GM19395 (cell line): ENCODE measurements at regions not wholly inside any gene's neighbourhood (a gene's known extent, or its start where the extent isn't known, plus 50 kb on each side); places are given as distances from the start of the nearest gene placed in this dataset.

ENCODE experiments used
- ATAC-seq: cut with Tn5 transposase; IDR thresholded peaks from one replicate; pipeline ENCODE4 v1.9.1; 2021; ENCODE audit warnings: mild to moderate bottlenecking, moderate library complexity; ENCODE audit not compliant: unreplicated experiment

DNA sequence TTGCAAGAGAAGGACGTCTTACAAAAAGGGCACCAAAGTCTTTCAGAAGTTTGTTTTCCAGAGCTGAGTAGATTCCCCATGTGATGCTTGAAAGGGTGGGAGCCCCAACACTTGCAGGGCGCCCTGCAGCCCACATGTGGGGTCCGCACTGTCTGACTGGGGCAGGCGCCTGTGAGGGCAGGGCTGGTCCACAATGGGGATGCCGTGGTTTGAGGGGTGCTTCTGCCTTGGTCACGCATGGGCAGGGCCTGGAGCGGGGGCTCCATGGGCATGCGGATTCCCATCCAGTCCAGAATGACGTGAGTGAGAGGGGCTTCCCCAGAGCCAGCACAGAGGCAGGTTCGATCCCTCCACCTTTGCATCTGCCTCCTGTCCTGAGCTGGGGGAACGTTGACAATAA is 101.5 kb upstream of the SHH start:
- ATAC-seq, result no peak

GRCh38 chr7:155913291-155913690 is 101.0 kb upstream of the SHH start:
- no peak for ATAC-seq

- ATAC-seq, result no peak
Observed at GRCh38 chr7:155911471-155912105, 99.3 kb upstream of the SHH start.

- ATAC-seq, result no peak
Observed at GRCh38 chr7:155908385-155908784, 96.1 kb upstream of the SHH start.

GRCh38 chr7:155907450-155908200 is 95.4 kb upstream of the SHH start:
- ATAC-seq, result no peak

- ATAC-seq, result no peak
Observed at GRCh38 chr7:155901176-155901575, 88.9 kb upstream of the SHH start.

- no peak for ATAC-seq
Observed at GRCh38 chr7:155899596-155899995, 87.3 kb upstream of the SHH start.

- ATAC-seq, result no peak
Observed at GRCh38 chr7:155897758-155898386, 85.6 kb upstream of the SHH start.

- no peak for ATAC-seq
Observed at GRCh38 chr7:155896531-155897263, 84.4 kb upstream of the SHH start.

DNA sequence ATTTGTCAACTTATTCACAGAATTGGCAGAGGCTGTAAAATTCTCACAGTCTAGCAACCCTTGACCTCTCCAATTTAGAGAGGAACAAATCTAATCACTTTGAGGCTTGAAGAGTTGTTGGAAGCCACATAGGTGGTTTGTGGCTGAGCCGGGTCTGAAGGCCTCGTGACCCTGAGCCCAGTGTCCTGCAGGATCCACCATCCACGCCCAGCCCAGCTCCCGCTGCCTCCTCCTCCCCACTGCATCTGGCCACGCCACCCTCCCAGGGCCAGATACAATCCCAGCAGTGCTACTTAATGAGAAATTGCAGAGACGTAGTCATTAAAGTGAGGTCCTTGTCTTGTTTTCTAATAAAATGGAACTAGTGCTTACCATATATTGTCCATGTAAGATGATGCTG is 81.4 kb upstream of the SHH start:
- ATAC-seq, result no peak

DNA sequence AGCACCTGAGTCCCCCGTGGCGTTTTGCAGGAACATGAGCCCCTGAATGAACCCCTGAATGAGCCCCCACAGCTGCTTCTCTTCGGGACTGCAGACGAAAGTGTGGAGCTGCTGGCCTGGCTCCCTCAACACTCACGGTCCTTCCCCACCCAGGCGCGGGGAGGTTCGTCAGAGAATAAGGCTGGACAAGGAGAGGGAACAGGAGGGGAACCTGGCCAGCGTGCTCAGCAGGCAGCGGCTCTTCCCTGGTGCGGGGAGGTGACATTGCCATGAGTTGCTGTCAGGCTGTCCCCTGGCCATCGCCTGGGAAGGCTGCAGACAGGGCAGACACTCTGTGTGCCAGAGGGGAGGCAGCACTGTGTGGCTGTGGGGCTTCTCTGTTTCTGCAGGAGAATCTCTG is 80.9 kb upstream of the SHH start:
- ATAC-seq, result no peak

GRCh38 chr7:155889636-155890511 is 77.6 kb upstream of the SHH start:
- ATAC-seq, result no peak

DNA sequence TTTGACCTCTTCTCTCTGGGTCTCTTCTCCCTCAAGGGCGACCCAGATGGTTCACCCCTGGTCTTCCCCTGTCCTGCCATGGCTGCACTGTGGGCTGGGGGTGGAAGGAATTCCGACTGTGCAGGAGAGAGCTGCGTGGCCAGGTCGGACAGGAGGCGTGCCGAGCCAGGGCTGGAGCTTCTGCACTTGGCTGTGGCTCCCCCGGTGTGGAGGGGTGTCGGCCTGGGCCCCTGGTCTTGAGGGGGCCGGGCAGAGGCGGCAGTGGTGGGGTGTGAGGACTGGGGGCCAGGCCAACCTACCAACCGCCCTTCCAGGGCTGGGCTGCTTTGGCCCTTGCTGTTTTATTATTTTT is 74.9 kb upstream of the SHH start:
- ATAC-seq, result no peak

DNA sequence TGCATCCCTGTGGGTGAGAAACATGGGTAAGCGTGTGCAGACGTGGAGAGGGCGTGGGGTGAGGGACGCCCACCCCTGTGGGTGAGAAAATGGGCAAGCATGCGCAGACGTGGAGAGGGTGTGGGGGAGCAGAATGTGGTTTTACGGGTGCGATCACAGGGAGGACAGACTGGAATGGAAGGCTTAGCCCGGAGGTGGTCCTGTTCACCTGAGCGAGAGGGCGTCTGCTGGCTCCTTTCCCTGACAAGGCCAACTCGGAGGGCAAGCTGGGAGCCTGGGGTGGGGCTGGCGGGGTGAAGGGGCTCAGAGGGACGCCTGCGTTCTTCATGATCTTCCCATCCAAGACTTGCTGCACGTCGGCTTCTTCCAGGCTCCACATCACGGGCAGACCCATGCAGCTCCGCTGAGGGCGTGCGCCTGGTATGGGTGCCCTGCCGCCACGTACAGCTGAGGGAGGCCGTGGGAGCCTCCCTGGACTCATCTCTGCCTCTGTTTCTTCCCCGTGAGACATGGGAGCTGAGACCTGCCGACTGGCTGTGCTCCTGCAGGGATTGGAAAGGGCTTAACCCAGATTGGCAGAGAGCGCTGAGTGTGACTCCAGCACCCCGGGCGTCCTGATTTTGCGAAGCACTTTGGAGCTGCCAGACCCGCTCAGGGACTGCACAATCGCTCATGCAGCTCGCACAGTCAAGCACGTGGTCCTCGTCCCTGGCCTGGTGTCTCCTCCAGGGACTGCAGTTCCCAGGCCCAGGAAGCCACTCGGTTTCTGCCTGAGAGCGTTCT is 74.3 kb upstream of the SHH start:
- ATAC-seq, result no peak

GRCh38 chr7:155885167-155886155 is 73.2 kb upstream of the SHH start:
- ATAC-seq, result no peak

DNA sequence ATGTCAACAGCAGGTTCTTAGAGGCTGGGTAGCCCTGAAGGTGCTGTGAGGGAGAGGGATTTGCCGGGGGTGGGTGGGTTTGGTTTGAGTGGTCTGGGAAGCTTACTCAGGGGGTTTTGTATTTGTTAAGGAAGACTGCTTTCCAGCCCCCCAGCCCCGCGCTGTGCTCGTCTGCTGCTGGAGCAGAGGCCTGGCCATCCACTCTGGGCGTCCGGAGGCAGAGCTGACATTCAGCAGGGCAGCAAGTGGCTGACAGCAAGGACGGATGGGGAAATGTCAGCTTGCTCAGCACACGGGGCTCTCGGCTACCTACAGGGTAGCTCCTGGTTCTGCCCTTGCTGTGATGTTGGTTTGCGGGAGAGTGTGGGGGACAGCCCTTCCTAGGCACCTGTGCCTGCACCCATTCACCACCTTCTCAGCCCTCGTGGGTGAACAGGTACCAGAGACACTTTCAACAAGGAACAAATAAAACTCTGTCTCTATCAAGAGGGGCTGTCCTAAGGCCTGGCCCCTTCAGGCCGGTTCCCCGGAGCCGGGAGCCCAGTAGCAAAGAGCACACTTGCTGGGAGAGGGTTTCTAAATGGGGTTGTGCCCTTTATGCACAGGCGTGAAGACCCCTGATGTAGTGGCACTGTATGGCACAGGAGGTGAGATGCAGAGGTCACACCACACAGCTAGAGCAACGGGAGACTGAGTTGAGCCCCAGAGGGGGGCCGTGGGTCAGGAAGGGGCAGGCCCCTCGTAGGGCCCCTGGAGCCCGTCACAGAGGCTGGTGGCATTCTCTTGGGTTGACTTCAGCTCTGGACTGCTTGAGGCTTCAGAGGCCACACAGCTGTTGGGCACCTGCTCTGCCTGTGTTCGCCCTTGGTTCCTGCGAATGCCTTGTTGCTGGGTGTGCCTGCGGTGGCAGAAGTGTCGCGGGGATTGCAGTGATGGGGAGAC is 72.2 kb upstream of the SHH start:
- ATAC-seq, result no peak

- ATAC-seq, result no peak
Observed at GRCh38 chr7:155883491-155884224, 71.4 kb upstream of the SHH start.
